B cell (primary cell): ENCODE measurements at regions not wholly inside any gene's neighbourhood (a gene's known extent, or its start where the extent isn't known, plus 50 kb on each side); places are given as distances from the start of the nearest gene placed in this dataset.

Experiments
- ATAC-seq: fragments of 200-7000 bp; cut with Tn5 transposase; one replicate; pipeline ENCODE4 v1.10.0; 2021; ENCODE audit warnings: low read depth, mild to moderate bottlenecking, moderate number of reproducible peaks, moderate library complexity
- CTCF ChIA-PET: fragments of 350-600 bp; sonication (Branson Sonifier 250); formaldehyde crosslinking; loops from one replicate; lab custom pipeline; 2021; ENCODE audit warnings: antibody characterized with exemption, inconsistent platforms; lab: Charles Lee
- POLR2A ChIA-PET: fragments of 350-600 bp; sonication (Branson Sonifier 250); formaldehyde crosslinking; loops from one replicate; lab custom pipeline; 2021; ENCODE audit warnings: antibody characterized with exemption; lab: Charles Lee
- DNase-seq: peaks from one replicate; pipeline ENCODE4 v3.0.0; 2013
- H2AFZ ChIP-seq: 2 replicates; pipeline ENCODE4 v1.6.1; 2012; ENCODE audit warnings: mild to moderate bottlenecking, low read depth, low read length; ENCODE audit not compliant: insufficient read depth, poor library complexity, severe bottlenecking
- H3K27ac ChIP-seq, 2 donors: 1 replicate in 1 of 2; 2 replicates in 1 of 2; pipeline ENCODE4 v1.5.1; 2012 to 2013; ENCODE audit warnings: low read length in 2 of 2, mild to moderate bottlenecking in 2 of 2, moderate library complexity in 1 of 2
- H3K27me3 ChIP-seq, 4 experiments: fragments of 200-600 bp in 1 of 4; sonication (generic) in 1 of 4; replicated peaks in 1 of 4; 1 replicate in 2 of 4; 2 replicates in 2 of 4; pipeline versions ENCODE4 v1.6.1 to v1.7.0; 2013 to 2016; ENCODE audit warnings: low read length in 3 of 4, mild to moderate bottlenecking in 2 of 4, mixed read lengths in 1 of 4, moderate library complexity in 1 of 4; ENCODE audit not compliant: insufficient read depth in 4 of 4, control insufficient read depth in 3 of 4; ENCODE audit errors: control extremely low read depth in 1 of 4
- H3K36me3 ChIP-seq, 2 experiments: replicated peaks in 1 of 2; 1 replicate in 1 of 2; 2 replicates in 1 of 2; pipeline versions ENCODE4 v1.6.1 to v1.7.1; 2013; ENCODE audit warnings: low read length in 1 of 2; ENCODE audit not compliant: insufficient read depth in 2 of 2, control insufficient read depth in 1 of 2; ENCODE audit errors: control extremely low read depth in 1 of 2, extremely low read depth in 1 of 2
- H3K4me1 ChIP-seq, 2 donors: fragments of 200-600 bp in 1 of 2; sonication (generic) in 1 of 2; 1 replicate in 1 of 2; 2 replicates in 1 of 2; pipeline versions ENCODE4 v1.5.1 to v1.6.1; 2013 to 2017; ENCODE audit warnings: low read length in 2 of 2; ENCODE audit not compliant: control insufficient read depth in 2 of 2, insufficient read depth in 2 of 2
- H3K4me2 ChIP-seq: replicated peaks from 2 replicates; pipeline ENCODE3; 2012; ENCODE audit warnings: mild to moderate bottlenecking, low read depth, low read length; ENCODE audit not compliant: poor library complexity, severe bottlenecking
- H3K4me3 ChIP-seq, 5 experiments: fragments of 200-600 bp in 1 of 5; sonication (generic) in 1 of 5; 1 replicate in 3 of 5; 2 replicates in 2 of 5; pipeline versions ENCODE4 v1.5.1 to v1.7.0; 2011 to 2016; ENCODE audit warnings: low read length in 4 of 5, mild to moderate bottlenecking in 4 of 5, low read depth in 2 of 5, control low read depth in 1 of 5, moderate library complexity in 1 of 5; ENCODE audit not compliant: insufficient read depth in 1 of 5; ENCODE audit errors: control extremely low read depth in 1 of 5, extremely low read depth in 1 of 5
- H3K79me2 ChIP-seq: fragments of 200-600 bp; sonication (generic); one replicate; pipeline ENCODE4 v1.6.0; 2016; ENCODE audit warnings: low read length; ENCODE audit not compliant: control insufficient read depth, insufficient read depth
- H3K9ac ChIP-seq: fragments of 200-600 bp; sonication (generic); 2 replicates; pipeline ENCODE4 v1.6.1; 2017; ENCODE audit warnings: mild to moderate bottlenecking, low read length, moderate library complexity
- H3K9me3 ChIP-seq, 3 donors: one replicate each; pipeline versions ENCODE4 v1.6.1 to v1.7.1; 2013; ENCODE audit warnings: low read length in 2 of 3; ENCODE audit not compliant: control insufficient read depth in 2 of 3, insufficient read depth in 1 of 3; ENCODE audit errors: control extremely low read depth in 1 of 3
- H4K20me1 ChIP-seq: 2 replicates; pipeline ENCODE4 v1.6.0; 2012; ENCODE audit warnings: mild to moderate bottlenecking, low read length; ENCODE audit not compliant: insufficient read depth, control insufficient read depth, poor library complexity, severe bottlenecking
- H3K27ac Mint-ChIP-seq: one replicate; pipeline ENCODE4 v1.8.0; 2021; ENCODE audit warnings: mixed read lengths
- H3K27me3 Mint-ChIP-seq: one replicate; pipeline ENCODE4 v1.8.0; 2021; ENCODE audit warnings: mixed read lengths
- H3K4me1 Mint-ChIP-seq: one replicate; pipeline ENCODE4 v1.8.0; 2021; ENCODE audit warnings: mixed read lengths
- H3K4me3 Mint-ChIP-seq: one replicate; pipeline ENCODE4 v1.8.0; 2021; ENCODE audit warnings: mixed read lengths
- H3K9me3 Mint-ChIP-seq: one replicate; pipeline ENCODE4 v1.8.0; 2022; ENCODE audit warnings: mixed read lengths; ENCODE audit not compliant: insufficient read depth
- CTCF ChIP-seq: fragments of 200-600 bp; IDR thresholded peaks from one replicate; pipeline ENCODE4 v1.8.0; 2022; ENCODE audit warnings: antibody characterized with exemption, mild to moderate bottlenecking
- EZH2 ChIP-seq: IDR thresholded peaks from 2 replicates; pipeline ENCODE4 v1.6.1; 2012; ENCODE audit warnings: borderline replicate concordance, low read depth, mild to moderate bottlenecking, moderate library complexity, low read length; ENCODE audit not compliant: insufficient read depth, poor library complexity, severe bottlenecking
- WGBS: methylation state at CpG from one replicate; pipeline ENCODE4 v1.1.5; 2013; ENCODE audit warnings: missing lambda C conversion rate; ENCODE audit not compliant: insufficient coverage; 5-methylcytosine and 5-hydroxymethylcytosine counted together
- intact Hi-C: fragments of 100-400 bp; cut with micrococcal nuclease; formaldehyde crosslinking; loops from one replicate; pipeline ENCODE4 v1.10.0; 2022

GRCh38 chr4:138555108-138555507, 313.0 kb upstream of the SLC7A11 start:
- intact Hi-C loops = no loop called here
- Histone ChIP-seq H3K9me3 (no peaks in the 10 kb centered on the region), H2AFZ (no peak overlapping the region), H4K20me1 (no peaks in the 10 kb centered on the region), H3K4me3 (no peak overlapping the region), H3K27me3 (no peaks in the 10 kb centered on the region), H3K4me2 (no peak overlapping the region), H3K36me3 (no peaks in the 10 kb centered on the region), H3K27ac (no peak overlapping the region), H3K4me1 (no peaks in the 10 kb centered on the region), H3K79me2 (no peaks in the 10 kb centered on the region), H3K9ac (no peak overlapping the region)
- no peak overlapping the region for H3K4me3 Mint-ChIP-seq
- H3K4me1 Mint-ChIP-seq = no peaks in the 10 kb centered on the region
- WGBS = 100% methylated on average over 4 of the region's 5 CpGs
- DNase-seq = no peak
- peaks cover 2% of the 10 kb centered on the region for H3K9me3 Mint-ChIP-seq
- no peak for TF ChIP-seq EZH2
- TF ChIP-seq CTCF = no peak
- no peak overlapping the region for H3K27ac Mint-ChIP-seq
- ChIA-PET CTCF (no interaction called here), POLR2A (no interaction called here)
- ATAC-seq = no peak
- no peaks in the 10 kb centered on the region for H3K27me3 Mint-ChIP-seq

GRCh38 chr4:138553001-138553845, 311.1 kb upstream of the SLC7A11 start:
- Mint-ChIP-seq H3K27me3 (no peaks in the 10 kb centered on the region), H3K9me3 (peaks cover 2% of the 10 kb centered on the region), H3K27ac (no peak overlapping the region), H3K4me3 (no peak overlapping the region), H3K4me1 (no peaks in the 10 kb centered on the region)
- H2AFZ ChIP-seq = no peak overlapping the region
- no peak overlapping the region for H3K4me2 ChIP-seq
- H4K20me1 ChIP-seq = no peaks in the 10 kb centered on the region
- no peaks in the 10 kb centered on the region for H3K36me3 ChIP-seq
- no peaks in the 10 kb centered on the region for H3K9me3 ChIP-seq
- H3K27me3 ChIP-seq = no peaks in the 10 kb centered on the region
- ATAC-seq (no peak), DNase-seq (no peak)
- intact Hi-C loops = no loop called here
- CTCF ChIA-PET = no interaction called here
- H3K4me3 ChIP-seq = no peak overlapping the region
- H3K4me1 ChIP-seq = no peaks in the 10 kb centered on the region
- H3K27ac ChIP-seq = no peak overlapping the region
- POLR2A ChIA-PET = no interaction called here
- 93% methylated on average over 41 of the region's 49 CpGs for WGBS
- no peaks in the 10 kb centered on the region for H3K79me2 ChIP-seq
- no peak for TF ChIP-seq CTCF
- TF ChIP-seq EZH2 = no peak
- H3K9ac ChIP-seq = no peak overlapping the region
